GM19438 (cell line): ENCODE measurements at regions not wholly inside any gene's neighbourhood (a gene's known extent, or its start where the extent isn't known, plus 50 kb on each side); places are given as distances from the start of the nearest gene placed in this dataset.

Source experiments
- ATAC-seq: cut with Tn5 transposase; IDR thresholded peaks from one replicate; pipeline ENCODE4 v1.9.1; 2021; ENCODE audit warnings: low read depth; ENCODE audit not compliant: unreplicated experiment

- no peak for ATAC-seq
Measured at GRCh38 chrX:124818033-124818432, 471.7 kb downstream of the SH2D1A start.

- ATAC-seq, result no peak
Measured at GRCh38 chrX:124818764-124819163, 472.4 kb downstream of the SH2D1A start.

- ATAC-seq, result no peak
Measured at GRCh38 chrX:124820738-124821137, 474.4 kb downstream of the SH2D1A start.

- no peak for ATAC-seq
Measured at GRCh38 chrX:124827258-124827845, 481.0 kb downstream of the SH2D1A start.

GRCh38 chrX:124829930-124830329 lies 483.6 kb downstream of the SH2D1A start:
- no peak for ATAC-seq

GRCh38 chrX:124836786-124837185 lies 482.9 kb upstream of the TEX13C start:
- ATAC-seq, result no peak

GRCh38 chrX:124842205-124842604 lies 477.5 kb upstream of the TEX13C start:
- no peak for ATAC-seq

- no peak for ATAC-seq
Measured at GRCh38 chrX:124860736-124861135, 458.9 kb upstream of the TEX13C start.

- no peak for ATAC-seq
Measured at GRCh38 chrX:124862301-124862700, 457.4 kb upstream of the TEX13C start.

- ATAC-seq, result no peak
Measured at GRCh38 chrX:124863303-124863702, 456.4 kb upstream of the TEX13C start.

- no peak for ATAC-seq
Measured at GRCh38 chrX:124887572-124887971, 432.1 kb upstream of the TEX13C start.

GRCh38 chrX:124895947-124896346 lies 423.7 kb upstream of the TEX13C start:
- no peak for ATAC-seq

GRCh38 chrX:124902953-124903352 lies 416.7 kb upstream of the TEX13C start:
- ATAC-seq, result no peak

- ATAC-seq, result no peak
Measured at GRCh38 chrX:124910611-124911010, 409.1 kb upstream of the TEX13C start.

- no peak for ATAC-seq
Measured at GRCh38 chrX:124917011-124917410, 402.7 kb upstream of the TEX13C start.

GRCh38 chrX:124925681-124926080 lies 394.0 kb upstream of the TEX13C start:
- ATAC-seq, result no peak

- no peak for ATAC-seq
Measured at GRCh38 chrX:124931241-124931640, 388.4 kb upstream of the TEX13C start.

GRCh38 chrX:124931958-124932357 lies 387.7 kb upstream of the TEX13C start:
- no peak for ATAC-seq

- no peak for ATAC-seq
Measured at GRCh38 chrX:124938715-124939114, 381.0 kb upstream of the TEX13C start.

GRCh38 chrX:124940531-124940930 lies 379.1 kb upstream of the TEX13C start:
- no peak for ATAC-seq

GRCh38 chrX:124954402-124954801 lies 365.3 kb upstream of the TEX13C start:
- ATAC-seq, result no peak

- no peak for ATAC-seq
Measured at GRCh38 chrX:124960454-124960853, 359.2 kb upstream of the TEX13C start.

GRCh38 chrX:124963717-124964116 lies 356.0 kb upstream of the TEX13C start, which contains the start of gene TENM1:
Gene TENM1, minus strand, starts transcription at chrX:124963817.
- ATAC-seq, result no peak
